HEK293 (cell line): ENCODE measurements at regions not wholly inside any gene's neighbourhood (a gene's known extent, or its start where the extent isn't known, plus 50 kb on each side); places are given as distances from the start of the nearest gene placed in this dataset.

Source experiments
- CTCF ChIA-PET: fragments of 350-600 bp; formaldehyde crosslinking; extraction: SDS; loops from one replicate; lab custom pipeline; 2021; ENCODE audit warnings: antibody characterized with exemption; lab: Yijun Ruan, JAX
- POLR2A ChIA-PET: fragments of 300-600 bp; formaldehyde crosslinking; extraction: SDS; loops from one replicate; lab custom pipeline; 2020; ENCODE audit warnings: antibody characterized with exemption, inconsistent platforms; lab: Yijun Ruan, JAX
- H3K27ac ChIP-seq: fragments of 200-500 bp; sonication (Bioruptor generic); 2 replicates; pipeline ENCODE4 v1.5.1; 2014; ENCODE audit warnings: low read depth, low read length, control low read depth, inconsistent platforms; ENCODE audit errors: extremely low read depth
- H3K36me3 ChIP-seq, 2 experiments: fragments of 200-500 bp in 1 of 2; sonication (Bioruptor generic) in 1 of 2; 1 replicate in 1 of 2; 2 replicates in 1 of 2; pipeline ENCODE4 v1.5.1; 2014 to 2017; ENCODE audit warnings: inconsistent platforms in 2 of 2, low read length in 2 of 2; ENCODE audit not compliant: control insufficient read depth in 2 of 2, insufficient read depth in 1 of 2
- H3K4me1 ChIP-seq: fragments of 200-500 bp; sonication (Bioruptor generic); 2 replicates; pipeline ENCODE4 v1.5.1; 2014; ENCODE audit warnings: mild to moderate bottlenecking, low read length, inconsistent platforms; ENCODE audit not compliant: control insufficient read depth, insufficient read depth
- H3K4me3 ChIP-seq: 2 replicates; pipeline ENCODE4 v1.5.1; 2011; ENCODE audit warnings: low read depth, mild to moderate bottlenecking, control low read depth, low read length, moderate library complexity
- H3K9me3 ChIP-seq: fragments of 200-500 bp; sonication (Bioruptor generic); 2 replicates; pipeline ENCODE4 v1.5.1; 2014; ENCODE audit warnings: low read depth, low read length, inconsistent platforms; ENCODE audit not compliant: control insufficient read depth, insufficient read depth
- BCL11A ChIP-seq: fragments of 450-650 bp; formaldehyde crosslinking; IDR thresholded peaks from 2 replicates; pipeline ENCODE4 v1.5.1; 2016; ENCODE audit warnings: low read depth, missing biosample characterization, missing genetic modification characterization
- HOXC10 ChIP-seq: sonication (generic); formaldehyde crosslinking; IDR thresholded peaks from 2 replicates; pipeline ENCODE4 v1.8.1; 2023; ENCODE audit warnings: mild to moderate bottlenecking, missing genetic modification reagents
- OVOL3 ChIP-seq: fragments of 450-650 bp; formaldehyde crosslinking; IDR thresholded peaks from 2 replicates; pipeline ENCODE4 v1.5.1; 2016; ENCODE audit warnings: missing biosample characterization, missing genetic modification characterization
- ZBTB48 ChIP-seq: fragments of 450-650 bp; formaldehyde crosslinking; IDR thresholded peaks from 2 replicates; pipeline ENCODE4 v1.5.1; 2016; ENCODE audit warnings: missing biosample characterization, missing genetic modification characterization
- ZNF112 ChIP-seq: fragments of 450-650 bp; formaldehyde crosslinking; IDR thresholded peaks from 2 replicates; pipeline ENCODE4 v1.5.0; 2017; ENCODE audit warnings: missing biosample characterization, missing genetic modification characterization
- ZNF133 ChIP-seq: fragments of 450-650 bp; formaldehyde crosslinking; IDR thresholded peaks from 2 replicates; pipeline ENCODE4 v1.5.1; 2016; ENCODE audit warnings: missing biosample characterization, missing genetic modification characterization
- ZNF157 ChIP-seq: fragments of 450-650 bp; formaldehyde crosslinking; IDR thresholded peaks from 2 replicates; pipeline ENCODE4 v1.5.1; 2016; ENCODE audit warnings: missing biosample characterization, missing genetic modification characterization
- ZNF16 ChIP-seq: fragments of 450-650 bp; formaldehyde crosslinking; IDR thresholded peaks from 2 replicates; pipeline ENCODE4 v1.5.1; 2016; ENCODE audit warnings: low read depth, missing biosample characterization, missing genetic modification characterization
- ZNF19 ChIP-seq: fragments of 450-650 bp; formaldehyde crosslinking; IDR thresholded peaks from 2 replicates; pipeline ENCODE4; 2016; ENCODE audit warnings: missing biosample characterization, missing genetic modification characterization, low read depth
- ZNF23 ChIP-seq: fragments of 450-650 bp; formaldehyde crosslinking; IDR thresholded peaks from 2 replicates; pipeline ENCODE4 v1.5.1; 2016; ENCODE audit warnings: missing biosample characterization, missing genetic modification characterization, borderline replicate concordance
- ZNF561 ChIP-seq: fragments of 450-650 bp; IDR thresholded peaks from 2 replicates; pipeline ENCODE4 v1.5.1; 2018; ENCODE audit warnings: missing biosample characterization, missing genetic modification characterization, borderline replicate concordance
- ZNF621 ChIP-seq: fragments of 450-650 bp; formaldehyde crosslinking; IDR thresholded peaks from 2 replicates; pipeline ENCODE4 v1.5.1; 2017; ENCODE audit warnings: missing biosample characterization, missing genetic modification characterization
- ZNF654 ChIP-seq: fragments of 450-650 bp; formaldehyde crosslinking; IDR thresholded peaks from 2 replicates; pipeline ENCODE4 v1.5.1; 2016; ENCODE audit warnings: low read depth, missing biosample characterization, missing genetic modification characterization
- ZNF747 ChIP-seq: fragments of 450-650 bp; formaldehyde crosslinking; IDR thresholded peaks from 2 replicates; pipeline ENCODE4 v1.5.1; 2016; ENCODE audit warnings: missing biosample characterization, missing genetic modification characterization
- ZNF837 ChIP-seq: fragments of 450-650 bp; formaldehyde crosslinking; IDR thresholded peaks from 2 replicates; pipeline ENCODE4 v1.5.1; 2016; ENCODE audit warnings: missing biosample characterization, missing genetic modification characterization
- TF ChIP-seq, protein P1 (sequence below): fragments of 450-650 bp; formaldehyde crosslinking; IDR thresholded peaks from 2 replicates; pipeline ENCODE4 v1.5.1; 2016; ENCODE audit warnings: missing biosample characterization, missing genetic modification characterization
- TF ChIP-seq, protein P2 (sequence below): fragments of 450-650 bp; formaldehyde crosslinking; IDR thresholded peaks from 2 replicates; pipeline ENCODE4 v1.5.1; 2017; ENCODE audit warnings: missing biosample characterization, missing genetic modification characterization
- TF ChIP-seq, protein P3 (sequence below): fragments of 450-650 bp; formaldehyde crosslinking; IDR thresholded peaks from 2 replicates; pipeline ENCODE4 v1.5.1; 2017; ENCODE audit warnings: missing biosample characterization, missing genetic modification characterization
- TF ChIP-seq, protein P4 (sequence below): fragments of 450-650 bp; formaldehyde crosslinking; IDR thresholded peaks from 2 replicates; pipeline ENCODE4 v1.5.1; 2016; ENCODE audit warnings: missing biosample characterization, missing genetic modification characterization

DNA sequence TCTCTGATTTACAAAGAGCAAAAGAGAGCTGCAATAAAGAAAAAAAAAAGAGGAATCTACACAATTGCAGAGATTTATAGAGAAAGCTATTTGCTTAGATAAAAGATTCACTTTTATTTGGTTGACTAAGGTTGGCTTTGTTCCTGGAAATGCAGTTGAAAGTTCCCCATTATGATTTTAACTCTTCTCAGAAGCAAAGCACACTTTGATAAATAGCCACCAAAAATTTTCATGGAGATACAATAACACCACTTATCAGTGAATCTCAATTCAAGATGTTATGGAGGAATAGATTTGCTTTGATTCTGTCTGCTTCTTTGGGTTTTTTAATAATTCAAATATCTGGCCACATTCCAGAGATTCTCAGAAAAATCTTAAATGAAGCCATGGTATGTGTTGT is 88.5 kb upstream of the ANO3 start (continued):
- no peak for TF ChIP-seq ZNF112
- TF ChIP-seq ZNF837 (tag by site-specific recombination): no peak
- TF ChIP-seq ZNF561 (tag by site-specific recombination): no peak
- no peak for TF ChIP-seq ZNF157 (tag by site-specific recombination)
- TF ChIP-seq, protein P1, sequence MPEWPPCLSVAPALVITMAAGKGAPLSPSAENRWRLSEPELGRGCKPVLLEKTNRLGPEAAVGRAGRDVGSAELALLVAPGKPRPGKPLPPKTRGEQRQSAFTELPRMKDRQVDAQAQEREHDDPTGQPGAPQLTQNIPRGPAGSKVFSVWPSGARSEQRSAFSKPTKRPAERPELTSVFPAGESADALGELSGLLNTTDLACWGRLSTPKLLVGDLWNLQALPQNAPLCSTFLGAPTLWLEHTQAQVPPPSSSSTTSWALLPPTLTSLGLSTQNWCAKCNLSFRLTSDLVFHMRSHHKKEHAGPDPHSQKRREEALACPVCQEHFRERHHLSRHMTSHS (tag by site-specific recombination): no peak
- TF ChIP-seq ZNF23 (tag by site-specific recombination): no peak
- TF ChIP-seq, all 188 proteins: peak for 0

DNA sequence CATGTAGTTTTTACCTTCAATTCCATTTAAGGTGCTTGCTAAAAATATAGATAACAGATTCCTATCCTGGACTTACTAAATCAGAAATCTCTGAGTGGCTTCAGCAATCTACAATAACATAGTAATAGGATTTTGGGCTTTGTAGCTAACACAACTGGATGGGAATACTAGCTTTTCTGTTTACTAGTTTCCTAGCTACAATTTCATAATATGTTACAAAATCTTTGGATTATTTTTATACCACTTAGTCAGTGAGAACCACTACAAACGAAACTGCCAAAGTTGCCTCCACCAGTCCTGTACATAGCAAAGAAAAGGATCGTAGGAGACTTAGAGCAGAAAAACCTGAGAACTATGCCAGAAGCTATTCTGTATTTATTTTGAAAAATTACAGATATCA is 87.7 kb upstream of the ANO3 start:
- H3K36me3 ChIP-seq: no peaks in the 10 kb centered on the region
- H3K4me3 ChIP-seq: no peak overlapping the region
- CTCF ChIA-PET: interaction anchor here (0.5 kb wide), 1 partner anchor 271 kb away, joined by 3 read pairs; no protein-coding TSS in a partner anchor
- POLR2A ChIA-PET: no interaction called here
- no peak overlapping the region for H3K27ac ChIP-seq
- H3K9me3 ChIP-seq: no peaks in the 10 kb centered on the region
- TF ChIP-seq, protein P2, sequence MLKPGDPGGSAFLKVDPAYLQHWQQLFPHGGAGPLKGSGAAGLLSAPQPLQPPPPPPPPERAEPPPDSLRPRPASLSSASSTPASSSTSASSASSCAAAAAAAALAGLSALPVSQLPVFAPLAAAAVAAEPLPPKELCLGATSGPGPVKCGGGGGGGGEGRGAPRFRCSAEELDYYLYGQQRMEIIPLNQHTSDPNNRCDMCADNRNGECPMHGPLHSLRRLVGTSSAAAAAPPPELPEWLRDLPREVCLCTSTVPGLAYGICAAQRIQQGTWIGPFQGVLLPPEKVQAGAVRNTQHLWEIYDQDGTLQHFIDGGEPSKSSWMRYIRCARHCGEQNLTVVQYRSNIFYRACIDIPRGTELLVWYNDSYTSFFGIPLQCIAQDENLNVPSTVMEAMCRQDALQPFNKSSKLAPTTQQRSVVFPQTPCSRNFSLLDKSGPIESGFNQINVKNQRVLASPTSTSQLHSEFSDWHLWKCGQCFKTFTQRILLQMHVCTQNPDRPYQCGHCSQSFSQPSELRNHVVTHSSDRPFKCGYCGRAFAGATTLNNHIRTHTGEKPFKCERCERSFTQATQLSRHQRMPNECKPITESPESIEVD: no peak
- TF ChIP-seq ZNF747 (tag by site-specific recombination) (no peak), OVOL3 (no peak), ZBTB48 (tag by site-specific recombination) (no peak), BCL11A (tag by site-specific recombination) (no peak), ZNF654 (tag by site-specific recombination) (no peak), HOXC10 (CRISPR knock-in tag) (no peak), ZNF621 (tag by site-specific recombination) (no peak), ZNF133 (tag by site-specific recombination) (no peak), ZNF16 (no peak)
- TF ChIP-seq, protein P3, sequence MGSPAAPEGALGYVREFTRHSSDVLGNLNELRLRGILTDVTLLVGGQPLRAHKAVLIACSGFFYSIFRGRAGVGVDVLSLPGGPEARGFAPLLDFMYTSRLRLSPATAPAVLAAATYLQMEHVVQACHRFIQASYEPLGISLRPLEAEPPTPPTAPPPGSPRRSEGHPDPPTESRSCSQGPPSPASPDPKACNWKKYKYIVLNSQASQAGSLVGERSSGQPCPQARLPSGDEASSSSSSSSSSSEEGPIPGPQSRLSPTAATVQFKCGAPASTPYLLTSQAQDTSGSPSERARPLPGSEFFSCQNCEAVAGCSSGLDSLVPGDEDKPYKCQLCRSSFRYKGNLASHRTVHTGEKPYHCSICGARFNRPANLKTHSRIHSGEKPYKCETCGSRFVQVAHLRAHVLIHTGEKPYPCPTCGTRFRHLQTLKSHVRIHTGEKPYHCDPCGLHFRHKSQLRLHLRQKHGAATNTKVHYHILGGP (tag by site-specific recombination): no peak
- no peaks in the 10 kb centered on the region for H3K4me1 ChIP-seq

DNA sequence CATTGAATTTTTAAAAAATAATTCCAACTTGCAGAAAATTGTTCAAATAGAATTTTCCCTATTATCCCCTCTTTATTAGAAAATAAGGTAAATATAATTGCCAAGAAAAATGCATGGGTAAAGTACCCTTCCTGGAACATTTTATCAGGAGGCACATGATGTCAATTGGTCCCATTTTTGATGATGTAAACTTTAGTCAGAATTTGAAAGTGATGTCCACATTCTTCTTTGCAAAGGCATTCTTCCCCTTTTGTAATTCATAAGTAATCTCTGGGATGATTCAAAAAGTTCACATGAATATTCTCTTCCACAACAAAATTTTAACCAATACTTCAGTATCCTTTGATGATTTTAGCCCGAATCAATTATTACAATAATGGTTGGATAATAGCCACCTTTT is 86.9 kb upstream of the ANO3 start:
- ChIA-PET POLR2A (no interaction called here), CTCF (interaction anchor here (0.5 kb wide), 1 partner anchor 272 kb away, joined by 3 read pairs; no protein-coding TSS in a partner anchor)
- no peak overlapping the region for H3K27ac ChIP-seq
- H3K36me3 ChIP-seq: no peaks in the 10 kb centered on the region
- H3K4me1 ChIP-seq: no peaks in the 10 kb centered on the region
- TF ChIP-seq ZNF19 (tag by site-specific recombination): no peak
- TF ChIP-seq, protein P4, sequence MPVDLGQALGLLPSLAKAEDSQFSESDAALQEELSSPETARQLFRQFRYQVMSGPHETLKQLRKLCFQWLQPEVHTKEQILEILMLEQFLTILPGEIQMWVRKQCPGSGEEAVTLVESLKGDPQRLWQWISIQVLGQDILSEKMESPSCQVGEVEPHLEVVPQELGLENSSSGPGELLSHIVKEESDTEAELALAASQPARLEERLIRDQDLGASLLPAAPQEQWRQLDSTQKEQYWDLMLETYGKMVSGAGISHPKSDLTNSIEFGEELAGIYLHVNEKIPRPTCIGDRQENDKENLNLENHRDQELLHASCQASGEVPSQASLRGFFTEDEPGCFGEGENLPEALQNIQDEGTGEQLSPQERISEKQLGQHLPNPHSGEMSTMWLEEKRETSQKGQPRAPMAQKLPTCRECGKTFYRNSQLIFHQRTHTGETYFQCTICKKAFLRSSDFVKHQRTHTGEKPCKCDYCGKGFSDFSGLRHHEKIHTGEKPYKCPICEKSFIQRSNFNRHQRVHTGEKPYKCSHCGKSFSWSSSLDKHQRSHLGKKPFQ (tag by site-specific recombination): no peak
- H3K9me3 ChIP-seq: no peaks in the 10 kb centered on the region
- H3K4me3 ChIP-seq: no peak overlapping the region
